Heart left ventricle (tissue), 16 donors: ENCODE measurements at regions not wholly inside any gene's neighbourhood (a gene's known extent, or its start where the extent isn't known, plus 50 kb on each side); places are given as distances from the start of the nearest gene placed in this dataset.

Experiments
- ATAC-seq, 4 donors: fragments of 200-7000 bp; cut with Tn5 transposase; one replicate each; pipeline ENCODE4 v1.9.1; 2020 to 2022; ENCODE audit warnings: moderate library complexity in 4 of 4, mild to moderate bottlenecking in 3 of 4, moderate number of reproducible peaks in 1 of 4
- DNase-seq, 5 donors: peaks; one replicate each; pipeline ENCODE4 v3.0.0-alpha.2; 2020
- H3K27ac ChIP-seq, 12 donors: fragments of 200-600 bp; sonication (generic) in 4 of 12; one replicate each; pipeline versions ENCODE4 v1.5.0 to v1.8.0; 2016 to 2022; ENCODE audit warnings: mild to moderate bottlenecking in 2 of 12
- H3K27me3 ChIP-seq, 9 donors: fragments of 200-600 bp; sonication (generic) in 2 of 9; one replicate each; pipeline versions ENCODE4 v1.5.1 to v1.8.0; 2016 to 2022; ENCODE audit warnings: mild to moderate bottlenecking in 3 of 9
- H3K36me3 ChIP-seq, 9 donors: fragments of 200-600 bp; sonication (generic) in 2 of 9; one replicate each; pipeline versions ENCODE4 v1.5.0 to v1.8.0; 2018 to 2022; ENCODE audit warnings: mild to moderate bottlenecking in 2 of 9
- H3K4me1 ChIP-seq, 12 donors: fragments of 200-600 bp; sonication (generic) in 4 of 12; one replicate each; pipeline versions ENCODE4 v1.5.0 to v1.8.0; 2016 to 2022; ENCODE audit warnings: mild to moderate bottlenecking in 3 of 12
- H3K4me3 ChIP-seq, 12 donors: fragments of 200-600 bp; sonication (generic) in 4 of 12; one replicate each; pipeline versions ENCODE4 v1.5.0 to v1.8.0; 2017 to 2022; ENCODE audit warnings: mild to moderate bottlenecking in 9 of 12, moderate library complexity in 4 of 12
- H3K9me3 ChIP-seq, 12 donors: fragments of 200-600 bp; sonication (generic) in 4 of 12; one replicate each; pipeline versions ENCODE4 v1.5.0 to v1.8.0; 2016 to 2022; ENCODE audit warnings: mild to moderate bottlenecking in 1 of 12
- CTCF ChIP-seq, 12 donors: fragments of 200-600 bp; sonication (generic) in 4 of 12; IDR thresholded peaks; one replicate each; pipeline versions ENCODE4 v1.5.0 to v1.8.0; 2018 to 2022; ENCODE audit warnings: antibody characterized with exemption in 12 of 12, mild to moderate bottlenecking in 5 of 12
- POLR2A ChIP-seq, 2 donors: fragments of 450-650 bp; IDR thresholded peaks; one replicate each; pipeline ENCODE4 v1.6.1; 2017; ENCODE audit warnings: antibody characterized with exemption in 2 of 2, mild to moderate bottlenecking in 2 of 2, moderate library complexity in 2 of 2
- WGBS, 4 donors: extraction: QIAGEN DNeasy Blood & Tissue Kit in 2 of 4; methylation state at CpG; one replicate each; pipeline versions ENCODE4 v1.1.5 to v1.1.7; 2013 to 2018; 5-methylcytosine and 5-hydroxymethylcytosine counted together
- intact Hi-C, 10 donors: fragments of 100-400 bp; cut with DNase I; formaldehyde crosslinking; loops; one replicate each; pipeline versions ENCODE4 v1.11.1 to v1.14.2; 2022
- donor health status: ischemic (EF 13 %, LVEDD 7.1; RV severe dilation, severe dysfunction).
- donor health status: healthy with polysubstance abuse.
- donor health status: DM: no; HTN: yes; CAD: no.
- donor health status: DM: no; HTN: no; CAD: no.
- donor health status: ischemic (EF 25% LVEDD 6.9; RV normal size, moderate dysfunction).
- donor health status: ischemic (EF 25% LVEDD 5.7; RV mildly dilated, moderate dysfunction).
- donor health status: healthy.
- donor health status: DM: yes; HTN: yes; CAD: no.
- donor health status: ischemic (EF 35%, LVEDD 5.7; RV mildly dilated, moderate dysfunction).
- donor health status: nonischemic (EF 11% LVEDD 7.7; RV severe dilation, severe dysfunction).
- donor health status: DM: yes; HTN: yes; CAD: no.
- donor health status: PGD.
- donor health status: ischemic (EF 29% LVEDD 5.4; RV normal size, mild dysfunction).
- donor health status: nonischemic (EF 23%, LVEDD 6.1; RV moderate dilation, normal function).

- H3K27me3 ChIP-seq: no peaks in the 10 kb centered on the region
- no peak for TF ChIP-seq CTCF (IDR thresholded peaks at IDR 0.05)
- TF ChIP-seq POLR2A (IDR thresholded peaks at IDR 0.05): no peak
- no peaks in the 10 kb centered on the region for H3K9me3 ChIP-seq
- H3K4me1 ChIP-seq: peaks cover 0 to 44% (median 18%) of the 10 kb centered on the region in 12 donors
- ATAC-seq: no peak
- no peak for DNase-seq
- peak overlapping the region in 8 of 12 donors; percentile 44 to 78 (median 66) for H3K27ac ChIP-seq
- 89 to 92% (median 91%) methylated on average over 16 to 17 of the region's 17 CpGs for WGBS, 4 donors
- H3K36me3 ChIP-seq: no peaks in the 10 kb centered on the region
- H3K4me3 ChIP-seq: no peak overlapping the region
- intact Hi-C loops: loop anchor here in 5 of 10 donors (5.0 to 10.0 kb wide), 3 partner anchors 86 to 231 kb away; partner anchors contain the start of gene IRS2 (in 1 of the 5)
Measured at GRCh38 chr13:109873351-109874123, 87.2 kb upstream of the IRS2 start.

GRCh38 chr13:109872864-109873263 lies 86.5 kb upstream of the IRS2 start:
- Histone ChIP-seq H3K36me3 (no peaks in the 10 kb centered on the region), H3K9me3 (no peaks in the 10 kb centered on the region), H3K27ac (peak overlapping the region in 1 of 12 donors; percentile 22), H3K4me3 (no peak overlapping the region), H3K4me1 (peaks cover 0 to 47% (median 18%) of the 10 kb centered on the region in 12 donors), H3K27me3 (no peaks in the 10 kb centered on the region)
- ATAC-seq (no peak), DNase-seq (no peak)
- 91 to 100% (median 96%) methylated on average over 1 of the region's 1 CpG for WGBS, 4 donors
- TF ChIP-seq CTCF (IDR thresholded peaks at IDR 0.05) (no peak), POLR2A (IDR thresholded peaks at IDR 0.05) (no peak)
- intact Hi-C loops: loop anchor here in 5 of 10 donors (5.0 to 10.0 kb wide), 3 partner anchors 86 to 232 kb away; partner anchors contain the start of gene IRS2 (in 1 of the 5)

GRCh38 chr13:109870696-109871370 lies 84.5 kb upstream of the IRS2 start:
- ATAC-seq: no peak
- H3K4me3 ChIP-seq: no peak overlapping the region
- H3K36me3 ChIP-seq: no peaks in the 10 kb centered on the region
- peak overlapping the region in 7 of 12 donors; percentile 60 to 79 (median 72) for H3K27ac ChIP-seq
- WGBS, 4 donors: 89 to 93% (median 91%) methylated on average over 9 of the region's 9 CpGs
- no peak for DNase-seq
- intact Hi-C loops: loop anchor here in 5 of 10 donors (5.0 to 10.0 kb wide), 3 partner anchors 84 to 234 kb away; partner anchors contain the start of gene IRS2 (in 1 of the 5)
- H3K4me1 ChIP-seq: peaks cover 0 to 43% (median 14%) of the 10 kb centered on the region in 12 donors
- H3K9me3 ChIP-seq: no peaks in the 10 kb centered on the region
- H3K27me3 ChIP-seq: no peaks in the 10 kb centered on the region
- no peak for TF ChIP-seq POLR2A (IDR thresholded peaks at IDR 0.05)
- no peak for TF ChIP-seq CTCF (IDR thresholded peaks at IDR 0.05)

- Histone ChIP-seq H3K36me3 (no peaks in the 10 kb centered on the region), H3K27me3 (no peaks in the 10 kb centered on the region), H3K4me3 (peak overlapping the region in 8 of 12 donors; percentile 39 to 56 (median 45)), H3K27ac (peak overlapping the region in 11 of 12 donors; percentile 22 to 79 (median 69)), H3K4me1 (peaks cover 0 to 37% (median 14%) of the 10 kb centered on the region in 12 donors), H3K9me3 (no peaks in the 10 kb centered on the region)
- TF ChIP-seq CTCF (IDR thresholded peaks at IDR 0.05): no peak
- no peak for TF ChIP-seq POLR2A (IDR thresholded peaks at IDR 0.05)
- 77 to 89% (median 83%) methylated on average over 5 to 6 of the region's 6 CpGs for WGBS, 4 donors
- intact Hi-C loops: loop anchor here in 5 of 10 donors (5.0 to 10.0 kb wide), 3 partner anchors 83 to 235 kb away; partner anchors contain the start of gene IRS2 (in 1 of the 5)
- DNase-seq (no peak), ATAC-seq (peak in 1 of 4 donors; percentile 6)
Measured at GRCh38 chr13:109870274-109870673, 83.9 kb upstream of the IRS2 start.
